K562 (cell line): ENCODE measurements at regions not wholly inside any gene's neighbourhood (a gene's known extent, or its start where the extent isn't known, plus 50 kb on each side); places are given as distances from the start of the nearest gene placed in this dataset.

Experiments used
- ATAC-seq: fragments of 200-7000 bp; cut with Tn5 transposase; 3 replicates; pipeline ENCODE4 v1.9.1; 2020; ENCODE audit warnings: moderate library complexity
- BruUV-seq: library from RNA; stranded (reverse); fragments of 400-500 nt; replicated peaks from 2 replicates; lab custom pipeline; 2021; lab: Mats Ljungman, UMichigan
- CTCF ChIA-PET: fragments of 300-600 bp; formaldehyde crosslinking; extraction: SDS; loops from one replicate; lab custom pipeline; 2021; ENCODE audit warnings: low intra/inter-chr PET ratio; lab: Yijun Ruan, JAX
- POLR2A ChIA-PET: fragments of 300-600, 350-650 bp; sonication (Branson Sonifier 250); formaldehyde crosslinking; extraction: SDS; loops from one replicate; lab custom pipeline; 2021; ENCODE audit warnings: antibody characterized with exemption, inconsistent platforms; lab: Yijun Ruan, JAX
- DNase-seq, 4 experiments: peaks; one replicate each; pipeline versions ENCODE4 v3.0.0 to v3.0.0-alpha.2; 2011 to 2018; ENCODE audit warnings: low spot score in 3 of 4, mixed read lengths in 3 of 4; ENCODE audit errors: extremely low read depth in 1 of 4
- FAIRE-seq: peaks from 2 replicates; lab custom pipeline; 2011; peaks lifted over from hg19 to GRCh38; lab: Jason Lieb, UNC
- H2AFZ ChIP-seq: 2 replicates; pipeline ENCODE4 v1.6.0; 2011; ENCODE audit warnings: low read depth, low read length, control low read depth, inconsistent platforms
- H3K27ac ChIP-seq: fragments of 200-600 bp; 3 replicates; pipeline ENCODE4 v1.8.0; 2011; ENCODE audit warnings: low read depth, mild to moderate bottlenecking, control low read depth, inconsistent platforms, low read length, moderate library complexity, mixed read lengths; ENCODE audit errors: extremely low read depth
- H3K27me3 ChIP-seq, 2 experiments: fragments of 300-600 bp in 1 of 2; 2 replicates in 1 of 2; 3 replicates in 1 of 2; pipeline versions ENCODE4 v1.6.0 to v1.8.0; 2011; ENCODE audit warnings: inconsistent platforms in 2 of 2, low read length in 2 of 2, mild to moderate bottlenecking in 1 of 2, mixed read lengths in 1 of 2, moderate library complexity in 1 of 2; ENCODE audit not compliant: control insufficient read depth in 2 of 2, insufficient read depth in 2 of 2
- H3K36me3 ChIP-seq: fragments of 300-600 bp; 3 replicates; pipeline ENCODE4 v1.8.0; 2011; ENCODE audit warnings: mild to moderate bottlenecking, low read length, inconsistent platforms; ENCODE audit not compliant: control insufficient read depth, insufficient read depth
- H3K4me1 ChIP-seq, 2 experiments: fragments of 200-600 bp in 1 of 2; replicated peaks in 1 of 2; 2 replicates in 1 of 2; 3 replicates in 1 of 2; pipeline versions ENCODE4 v1.5.1 to v1.8.0; 2011; ENCODE audit warnings: inconsistent platforms in 2 of 2, low read length in 2 of 2, mild to moderate bottlenecking in 1 of 2, mixed read lengths in 1 of 2, moderate library complexity in 1 of 2; ENCODE audit not compliant: control insufficient read depth in 2 of 2, insufficient read depth in 2 of 2
- H3K4me2 ChIP-seq: 2 replicates; pipeline ENCODE4 v1.6.1; 2011; ENCODE audit warnings: low read length, control low read depth, inconsistent platforms, mixed read lengths; ENCODE audit not compliant: insufficient read depth
- H3K4me3 ChIP-seq: fragments of 200-600 bp; sonication (generic), shearing (Covaris generic); 2 replicates; pipeline ENCODE4 v1.5.1; 2016; ENCODE audit warnings: control low read depth, inconsistent platforms
- H3K79me2 ChIP-seq: fragments of 200-600 bp; 3 replicates; pipeline ENCODE4 v1.8.0; 2011; ENCODE audit warnings: low read length, inconsistent platforms; ENCODE audit not compliant: control insufficient read depth, insufficient read depth
- H3K9ac ChIP-seq, 2 experiments: 2 replicates each; pipeline versions ENCODE4 v1.6.0 to v1.6.1; 2011; ENCODE audit warnings: low read depth in 2 of 2, low read length in 2 of 2, control low read depth in 1 of 2, inconsistent platforms in 1 of 2, mild to moderate bottlenecking in 1 of 2, mixed read lengths in 1 of 2; ENCODE audit not compliant: insufficient read depth in 1 of 2
- H3K9me1 ChIP-seq: one replicate; pipeline ENCODE4 v1.6.0; 2011; ENCODE audit warnings: inconsistent platforms, mild to moderate bottlenecking, low read length, moderate library complexity; ENCODE audit not compliant: control insufficient read depth, insufficient read depth
- H3K9me3 ChIP-seq: replicated peaks from 2 replicates; pipeline ENCODE4 v1.5.1; 2011; ENCODE audit warnings: low read depth, low read length, inconsistent platforms; ENCODE audit not compliant: control insufficient read depth, insufficient read depth
- H4K20me1 ChIP-seq: replicated peaks from 2 replicates; pipeline ENCODE4 v1.6.1; 2011; ENCODE audit warnings: low read length, inconsistent platforms, mixed read lengths; ENCODE audit not compliant: control insufficient read depth, insufficient read depth
- BHLHE40 ChIP-seq: IDR thresholded peaks from 2 replicates; pipeline ENCODE4 v1.6.1; 2011; ENCODE audit warnings: low read length, improper control_type of control experiment
- ETS2 ChIP-seq: IDR thresholded peaks from 2 replicates; pipeline ENCODE4 v1.6.1; 2016; ENCODE audit warnings: borderline replicate concordance, missing genetic modification characterization, mild to moderate bottlenecking, moderate library complexity, missing compliant biosample characterization; ENCODE audit not compliant: poor library complexity, severe bottlenecking
- FOXA1 ChIP-seq: fragments of 450-650 bp; IDR thresholded peaks from 2 replicates; pipeline ENCODE4 v1.6.1; 2016; ENCODE audit warnings: mild to moderate bottlenecking, borderline replicate concordance
- GMEB1 ChIP-seq: fragments of 250-450 bp; sonication (Bioruptor Pico); IDR thresholded peaks from 2 replicates; pipeline ENCODE4 v1.4.0; 2020; ENCODE audit warnings: mild to moderate bottlenecking
- LARP7 ChIP-seq: fragments of 450-650 bp; IDR thresholded peaks from 2 replicates; pipeline ENCODE4 v1.6.1; 2016
- SETDB1 ChIP-seq: IDR thresholded peaks from one replicate; pipeline ENCODE4 v1.6.1; 2012; ENCODE audit warnings: low read length, control low read depth, inconsistent platforms
- SLC30A9 ChIP-seq: fragments of 250-450 bp; sonication (Bioruptor Pico); IDR thresholded peaks from 2 replicates; pipeline ENCODE4 v1.8.0; 2022; ENCODE audit warnings: mild to moderate bottlenecking, moderate library complexity
- ZNF217 ChIP-seq: sonication (generic); formaldehyde crosslinking; IDR thresholded peaks from 2 replicates; pipeline ENCODE4 v1.8.0; 2022; ENCODE audit warnings: mild to moderate bottlenecking, missing genetic modification reagents
- ZNF224 ChIP-seq: sonication (generic); formaldehyde crosslinking; IDR thresholded peaks from 2 replicates; pipeline ENCODE4 v1.8.0; 2022; ENCODE audit warnings: mild to moderate bottlenecking, missing genetic modification reagents
- WGBS: fragments of 100-300 bp; shearing (Covaris generic); methylation state at CpG from one replicate; pipeline ENCODE4 v1.1.6; 2016; ENCODE audit warnings: low coverage, mixed read lengths; ENCODE audit not compliant: insufficient coverage; ENCODE audit errors: missing lambda C conversion rate; 5-methylcytosine and 5-hydroxymethylcytosine counted together
- in situ Hi-C: fragments of 300-500 bp; cut with MboI; formaldehyde crosslinking; loops from 4 replicates; pipeline ENCODE4 v1.15.0; 2018; ENCODE audit warnings: inconsistent platforms, mixed read lengths
- intact Hi-C: fragments of 100-400 bp; cut with micrococcal nuclease; formaldehyde crosslinking; loops from 2 replicates; pipeline ENCODE4 v1.14.2; 2022
- TF ChIP-seq, protein P1 (sequence below), 2 experiments: fragments of 450-650 bp; IDR thresholded peaks; 2 replicates each; pipeline ENCODE4 v1.6.1; 2016

DNA sequence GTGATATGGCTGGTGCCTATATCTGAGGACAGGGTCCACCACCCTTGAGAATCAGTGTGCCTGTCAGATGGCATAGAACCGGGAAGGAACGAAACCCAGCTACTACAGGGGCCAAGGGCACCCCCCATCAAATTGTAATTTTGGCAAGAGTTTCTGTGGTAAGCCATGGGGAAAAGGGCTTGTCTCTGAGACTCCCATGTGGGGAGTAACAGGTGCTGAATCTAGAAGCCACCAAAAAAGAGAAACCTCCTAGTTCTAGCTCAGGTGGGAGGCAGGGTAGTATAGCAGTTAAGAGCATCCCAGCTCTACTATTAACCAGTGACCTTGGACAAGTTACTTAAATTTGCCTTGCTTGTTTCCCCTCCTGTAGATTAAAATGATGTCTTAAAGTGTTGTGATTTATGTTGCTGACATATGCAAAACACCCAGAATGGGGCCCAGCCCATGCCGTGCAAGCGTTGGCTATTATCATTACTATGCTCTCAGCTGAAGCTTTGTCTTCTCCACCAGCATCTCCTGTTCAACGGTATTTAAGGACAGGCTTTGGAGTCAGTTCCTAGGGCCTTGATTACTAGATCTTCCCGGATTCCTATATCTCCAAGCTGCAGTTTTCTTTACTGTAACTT lies 210.7 kb upstream of the NLRP1 start (continued):
- TF ChIP-seq, protein P1, sequence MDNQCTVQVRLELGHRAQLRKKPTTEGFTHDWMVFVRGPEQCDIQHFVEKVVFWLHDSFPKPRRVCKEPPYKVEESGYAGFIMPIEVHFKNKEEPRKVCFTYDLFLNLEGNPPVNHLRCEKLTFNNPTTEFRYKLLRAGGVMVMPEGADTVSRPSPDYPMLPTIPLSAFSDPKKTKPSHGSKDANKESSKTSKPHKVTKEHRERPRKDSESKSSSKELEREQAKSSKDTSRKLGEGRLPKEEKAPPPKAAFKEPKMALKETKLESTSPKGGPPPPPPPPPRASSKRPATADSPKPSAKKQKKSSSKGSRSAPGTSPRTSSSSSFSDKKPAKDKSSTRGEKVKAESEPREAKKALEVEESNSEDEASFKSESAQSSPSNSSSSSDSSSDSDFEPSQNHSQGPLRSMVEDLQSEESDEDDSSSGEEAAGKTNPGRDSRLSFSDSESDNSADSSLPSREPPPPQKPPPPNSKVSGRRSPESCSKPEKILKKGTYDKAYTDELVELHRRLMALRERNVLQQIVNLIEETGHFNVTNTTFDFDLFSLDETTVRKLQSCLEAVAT (IDR thresholded peaks at IDR 0.05) = no peak
- TF ChIP-seq FOXA1 (no peak), GMEB1 (no peak)

- in situ Hi-C loops = no loop called here
- intact Hi-C loops = no loop called here
- CTCF ChIA-PET = no interaction called here
- H3K9me3 ChIP-seq = no peaks in the 10 kb centered on the region
- no peaks in the 10 kb centered on the region for H3K9me1 ChIP-seq
- no peak overlapping the region for H3K4me2 ChIP-seq
- POLR2A ChIA-PET = interaction anchor here (1.3 kb wide), 1 partner anchor 11 kb away, joined by 3 read pairs; no protein-coding TSS in a partner anchor
- 1% methylated on average over 12 of the region's 12 CpGs for WGBS
- H3K9ac ChIP-seq = no peak overlapping the region
- H3K27me3 ChIP-seq = no peaks in the 10 kb centered on the region
- H2AFZ ChIP-seq = no peak overlapping the region
- H3K79me2 ChIP-seq = no peaks in the 10 kb centered on the region
- BruUV-seq = no TSS peak
- H4K20me1 ChIP-seq = no peaks in the 10 kb centered on the region
- ATAC-seq = no peak
- no peaks in the 10 kb centered on the region for H3K4me1 ChIP-seq
- no peak overlapping the region for H3K27ac ChIP-seq
- no peaks in the 10 kb centered on the region for H3K36me3 ChIP-seq
- no peak for DNase-seq
- no peak overlapping the region for H3K4me3 ChIP-seq
- no peak for FAIRE-seq
- no peak for TF ChIP-seq SLC30A9
- TF ChIP-seq ETS2 (tag) = no peak
- no peak for TF ChIP-seq ZNF217 (CRISPR knock-in tag)
- TF ChIP-seq ZNF224 (CRISPR knock-in tag) = no peak
- TF ChIP-seq LARP7 = no peak
- no peak for TF ChIP-seq SETDB1
- no peak for TF ChIP-seq BHLHE40
These were observed 213.2 kb upstream of the NLRP1 start for GRCh38 chr17:5797447-5798050.
